Rectal smooth muscle tissue (tissue), 1 donor: ENCODE measurements at regions not wholly inside any gene's neighbourhood (a gene's known extent, or its start where the extent isn't known, plus 50 kb on each side); places are given as distances from the start of the nearest gene placed in this dataset.

Experiments used
- H3K27ac ChIP-seq: one replicate; pipeline ENCODE4 v1.7.0; 2013; ENCODE audit warnings: low read depth, low read length, inconsistent platforms
- H3K27me3 ChIP-seq: one replicate; pipeline ENCODE4 v1.7.0; 2013; ENCODE audit warnings: low read length; ENCODE audit not compliant: control insufficient read depth, insufficient read depth
- H3K36me3 ChIP-seq: one replicate; pipeline ENCODE4 v1.7.0; 2013; ENCODE audit warnings: low read length; ENCODE audit not compliant: control insufficient read depth, insufficient read depth
- H3K4me1 ChIP-seq: one replicate; pipeline ENCODE4 v1.7.0; 2013; ENCODE audit warnings: low read length; ENCODE audit not compliant: control insufficient read depth, insufficient read depth
- H3K4me3 ChIP-seq: one replicate; pipeline ENCODE4 v1.7.0; 2013; ENCODE audit warnings: low read length
- H3K9ac ChIP-seq: one replicate; pipeline ENCODE4 v1.7.0; 2013; ENCODE audit warnings: low read length

DNA sequence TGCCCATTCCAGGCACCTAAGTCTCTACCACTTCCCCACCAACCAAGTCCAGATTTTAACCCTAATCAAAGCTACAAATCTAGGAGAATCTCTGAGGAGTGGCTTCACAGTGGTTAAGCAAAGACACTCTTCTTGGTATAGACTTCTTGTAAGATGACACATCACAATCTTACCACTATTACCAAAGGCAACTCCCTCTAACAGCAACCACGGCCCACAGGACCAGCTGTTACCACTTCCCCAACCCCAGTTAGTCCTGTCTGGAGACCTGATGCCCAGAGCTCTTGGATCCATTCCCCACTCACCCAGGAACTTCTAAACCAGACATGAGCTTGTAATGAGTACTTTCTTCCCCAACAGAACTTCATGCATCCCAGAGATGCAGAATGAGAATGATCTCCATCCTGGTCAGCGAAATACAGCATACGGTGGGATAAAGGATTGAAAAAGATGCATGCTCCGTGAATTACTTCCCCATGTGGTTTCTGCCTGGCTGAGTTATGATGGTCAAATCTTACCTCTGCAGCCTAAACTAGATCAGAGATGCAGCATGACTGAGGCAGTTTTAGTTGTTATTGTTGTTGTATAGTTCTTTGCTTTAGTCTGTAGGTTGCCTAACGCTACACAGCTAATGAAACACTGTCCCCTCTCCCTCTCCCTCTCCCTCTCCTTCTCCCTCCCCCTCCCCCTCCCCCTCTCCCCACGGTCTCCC, 87.7 kb upstream of the FOXN3 start:
- Histone ChIP-seq H3K27ac (no peak overlapping the region), H3K27me3 (no peaks in the 10 kb centered on the region), H3K4me1 (no peaks in the 10 kb centered on the region), H3K4me3 (no peak overlapping the region), H3K36me3 (no peaks in the 10 kb centered on the region), H3K9ac (no peak overlapping the region)

DNA sequence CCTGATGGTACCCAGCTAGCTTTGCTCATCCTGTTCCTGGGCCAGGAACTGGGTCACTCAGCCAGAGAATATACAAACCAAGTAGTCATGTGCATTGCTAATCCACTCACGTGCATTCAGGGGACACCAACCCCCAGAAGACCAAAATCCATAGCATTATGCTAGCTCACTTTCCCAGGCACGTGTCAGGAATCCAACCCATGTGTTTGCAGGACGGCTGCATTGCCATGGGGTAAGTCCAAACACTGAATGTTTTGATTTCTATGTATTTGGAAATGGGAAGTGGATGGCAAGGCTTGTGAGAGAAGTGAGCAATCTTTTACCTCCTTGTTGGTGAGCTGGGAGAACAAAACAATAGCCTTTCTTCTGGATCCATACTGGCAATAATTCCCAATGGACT, 87.1 kb upstream of the FOXN3 start:
- H3K27me3 ChIP-seq: no peaks in the 10 kb centered on the region
- H3K4me3 ChIP-seq: no peak overlapping the region
- H3K27ac ChIP-seq: no peak overlapping the region
- no peaks in the 10 kb centered on the region for H3K36me3 ChIP-seq
- H3K9ac ChIP-seq: no peak overlapping the region
- no peaks in the 10 kb centered on the region for H3K4me1 ChIP-seq

DNA sequence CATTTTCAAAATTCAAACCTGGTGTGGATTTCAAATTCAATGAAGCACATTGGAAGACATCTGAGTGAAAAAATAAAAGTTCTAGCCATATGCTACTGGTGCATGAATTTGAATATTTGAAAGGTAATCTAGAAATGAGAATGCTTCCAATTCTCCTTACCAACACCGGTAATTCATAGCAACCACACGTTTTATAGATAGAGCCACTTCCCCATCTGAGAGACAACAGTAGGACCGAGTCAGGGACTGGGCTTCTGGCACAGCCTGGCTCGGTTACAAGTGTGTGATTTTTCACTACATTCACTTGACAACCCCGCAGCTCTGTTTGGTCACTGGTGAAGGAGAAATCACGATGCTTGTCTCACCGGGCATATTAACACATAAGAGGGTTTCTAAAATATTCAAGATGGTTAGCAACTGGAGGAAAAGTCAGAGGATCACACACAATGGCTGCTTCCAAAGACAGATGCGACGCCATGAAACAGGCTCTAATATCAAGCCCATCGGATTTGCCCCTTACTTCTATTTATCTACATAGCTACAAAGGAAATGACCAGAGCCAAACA, 86.5 kb upstream of the FOXN3 start:
- no peaks in the 10 kb centered on the region for H3K27me3 ChIP-seq
- H3K9ac ChIP-seq: no peak overlapping the region
- H3K27ac ChIP-seq: no peak overlapping the region
- no peaks in the 10 kb centered on the region for H3K36me3 ChIP-seq
- no peaks in the 10 kb centered on the region for H3K4me1 ChIP-seq
- no peak overlapping the region for H3K4me3 ChIP-seq

DNA sequence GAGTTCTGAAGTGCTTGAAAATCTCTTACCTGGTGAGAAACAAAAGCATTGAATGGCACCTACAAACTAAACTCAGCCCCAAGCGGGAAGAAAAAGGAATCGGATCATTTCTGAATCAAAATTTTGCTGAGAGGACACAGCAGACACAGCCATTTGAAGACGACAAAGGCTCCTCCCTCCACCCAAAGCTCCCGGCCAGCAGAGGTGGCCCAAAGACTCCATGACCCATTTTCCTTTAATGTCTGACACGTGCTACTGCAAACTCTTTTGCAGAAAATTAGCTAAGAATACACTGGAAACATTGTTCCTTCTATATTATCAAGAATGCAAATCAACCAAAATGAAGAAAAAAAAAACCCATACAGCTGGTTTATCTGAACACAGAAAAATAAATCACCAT, 85.9 kb upstream of the FOXN3 start:
- H3K4me3 ChIP-seq: no peak overlapping the region
- no peak overlapping the region for H3K27ac ChIP-seq
- H3K9ac ChIP-seq: no peak overlapping the region
- H3K36me3 ChIP-seq: no peaks in the 10 kb centered on the region
- H3K4me1 ChIP-seq: no peaks in the 10 kb centered on the region
- H3K27me3 ChIP-seq: no peaks in the 10 kb centered on the region

DNA sequence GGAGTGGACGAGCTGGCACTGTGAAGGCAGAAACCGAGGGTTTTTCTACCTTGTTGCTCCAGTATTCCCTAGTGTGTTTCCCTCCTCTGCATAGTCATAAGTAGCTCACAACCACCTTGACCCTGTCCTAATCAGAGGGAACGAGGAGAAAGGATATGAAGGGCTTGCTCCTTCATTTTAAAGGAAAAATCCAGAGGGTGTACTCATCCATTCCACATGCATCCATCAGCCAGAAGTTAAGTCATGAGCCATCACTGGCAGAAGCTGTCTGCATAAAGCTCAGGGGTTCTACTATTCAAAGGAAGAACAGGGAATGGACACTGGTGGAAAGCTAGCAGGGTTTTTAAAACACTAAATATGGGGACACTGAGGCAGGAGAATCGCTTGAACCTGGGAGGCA, 84.3 kb upstream of the FOXN3 start:
- H3K27me3 ChIP-seq: no peaks in the 10 kb centered on the region
- H3K4me1 ChIP-seq: no peaks in the 10 kb centered on the region

DNA sequence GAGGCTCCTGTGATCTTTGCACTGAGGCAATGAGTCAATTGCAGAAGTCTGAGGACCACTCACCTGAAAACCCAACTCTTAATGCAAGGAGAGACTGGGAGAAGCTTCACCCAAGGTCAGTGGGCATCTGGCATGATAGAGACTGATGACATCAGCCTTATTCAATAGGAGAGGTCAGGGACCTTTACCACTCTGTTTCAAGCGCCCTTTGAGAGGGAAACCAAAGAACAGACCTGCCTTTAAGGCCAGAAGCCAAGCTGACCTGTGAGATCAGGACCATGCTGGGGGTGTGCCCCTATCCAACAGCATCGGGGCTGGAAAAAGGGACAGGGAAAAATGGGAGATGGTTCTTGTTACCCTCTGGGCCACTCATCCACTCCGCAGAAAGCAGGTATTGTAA, 83.3 kb upstream of the FOXN3 start:
- no peaks in the 10 kb centered on the region for H3K27me3 ChIP-seq
- no peaks in the 10 kb centered on the region for H3K4me1 ChIP-seq
- no peak overlapping the region for H3K4me3 ChIP-seq
- no peak overlapping the region for H3K9ac ChIP-seq
- H3K36me3 ChIP-seq: no peaks in the 10 kb centered on the region
- H3K27ac ChIP-seq: no peak overlapping the region

More for the DNA sequence above, 84.3 kb upstream of the FOXN3 start:
- H3K36me3 ChIP-seq: no peaks in the 10 kb centered on the region
- H3K27ac ChIP-seq: no peak overlapping the region
- H3K4me3 ChIP-seq: no peak overlapping the region
- no peak overlapping the region for H3K9ac ChIP-seq

DNA sequence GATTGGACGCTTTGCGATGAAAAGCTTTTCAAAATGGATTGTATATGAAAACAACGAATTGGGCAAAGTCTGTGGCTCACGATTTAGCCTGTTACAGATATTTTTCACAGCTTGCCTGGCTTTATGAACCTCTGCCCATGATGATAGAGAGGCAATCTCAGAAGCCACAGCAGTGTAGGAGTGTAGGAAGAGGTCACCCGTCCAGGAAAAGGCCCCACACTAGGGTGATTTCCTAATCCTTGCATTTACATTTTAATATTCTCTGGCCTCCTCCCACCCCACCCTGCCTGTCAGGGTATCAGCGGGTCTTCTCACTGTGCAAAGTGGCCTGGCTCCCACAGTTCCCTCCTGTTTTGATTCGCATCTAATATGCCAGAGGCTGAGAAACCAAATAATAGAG, 81.8 kb upstream of the FOXN3 start:
- H3K4me1 ChIP-seq: no peaks in the 10 kb centered on the region
- no peak overlapping the region for H3K9ac ChIP-seq
- no peak overlapping the region for H3K4me3 ChIP-seq
- H3K36me3 ChIP-seq: no peaks in the 10 kb centered on the region
- no peak overlapping the region for H3K27ac ChIP-seq
- H3K27me3 ChIP-seq: no peaks in the 10 kb centered on the region

DNA sequence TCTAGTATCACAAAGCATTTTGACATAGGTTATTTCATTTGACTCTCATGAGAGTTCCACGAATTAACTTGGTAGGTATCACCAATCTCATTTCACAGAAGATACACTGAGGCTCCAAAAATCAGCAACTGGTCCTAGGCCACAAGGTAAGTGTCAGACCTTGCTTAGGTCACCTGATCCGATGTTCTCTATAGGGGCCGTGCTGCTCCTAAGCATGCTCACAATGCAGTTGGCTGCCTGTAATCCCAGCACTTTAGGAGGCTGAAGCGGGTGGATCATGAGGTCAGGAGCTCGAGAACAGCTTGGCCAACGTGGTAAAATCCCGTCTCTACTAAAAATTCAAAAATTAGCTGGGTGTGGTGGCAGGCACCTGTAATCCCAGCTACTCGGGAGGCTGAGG, 78.7 kb upstream of the FOXN3 start:
- Histone ChIP-seq H3K36me3 (no peaks in the 10 kb centered on the region), H3K27ac (no peak overlapping the region), H3K9ac (no peak overlapping the region), H3K27me3 (no peaks in the 10 kb centered on the region), H3K4me3 (no peak overlapping the region), H3K4me1 (peaks cover 3% of the 10 kb centered on the region)

DNA sequence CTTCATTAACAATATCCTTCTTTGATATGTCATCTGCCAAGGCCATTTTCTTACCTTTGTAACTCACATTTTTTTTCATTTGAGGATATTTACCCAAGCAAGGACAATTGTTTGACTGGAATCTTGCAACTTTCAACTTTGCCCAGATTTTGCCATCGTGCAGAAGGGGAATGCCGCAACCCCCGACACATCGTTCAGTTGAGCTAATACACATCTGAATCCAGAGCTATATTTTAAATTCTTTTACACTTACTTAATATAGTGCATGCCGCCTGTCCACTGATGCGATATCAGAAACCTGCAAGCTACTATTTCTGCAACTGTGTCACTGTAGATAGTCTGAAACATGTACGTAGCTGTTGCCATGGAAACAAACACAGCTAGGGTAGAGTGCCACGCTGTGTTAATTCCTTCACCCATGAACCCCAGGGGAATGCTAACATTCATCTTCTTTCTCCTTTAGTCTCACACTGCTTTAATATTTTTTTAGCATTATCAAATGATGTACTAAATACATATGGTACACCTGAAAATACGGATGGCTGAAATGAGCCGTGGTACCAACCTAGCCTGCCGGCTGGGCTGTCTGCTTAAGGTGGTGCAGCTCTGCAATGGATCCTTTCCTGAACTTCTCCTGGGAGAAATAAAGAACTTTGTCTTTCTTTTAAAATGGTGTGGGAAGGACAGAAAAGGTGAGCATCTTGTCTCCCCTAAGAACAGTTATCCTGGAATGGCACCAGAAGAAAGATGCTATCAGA, 77.0 kb upstream of the FOXN3 start:
- H3K9ac ChIP-seq: no peak overlapping the region
- H3K36me3 ChIP-seq: no peaks in the 10 kb centered on the region
- no peak overlapping the region for H3K27ac ChIP-seq
- no peaks in the 10 kb centered on the region for H3K27me3 ChIP-seq
- H3K4me1 ChIP-seq: peaks cover 3% of the 10 kb centered on the region
- no peak overlapping the region for H3K4me3 ChIP-seq

DNA sequence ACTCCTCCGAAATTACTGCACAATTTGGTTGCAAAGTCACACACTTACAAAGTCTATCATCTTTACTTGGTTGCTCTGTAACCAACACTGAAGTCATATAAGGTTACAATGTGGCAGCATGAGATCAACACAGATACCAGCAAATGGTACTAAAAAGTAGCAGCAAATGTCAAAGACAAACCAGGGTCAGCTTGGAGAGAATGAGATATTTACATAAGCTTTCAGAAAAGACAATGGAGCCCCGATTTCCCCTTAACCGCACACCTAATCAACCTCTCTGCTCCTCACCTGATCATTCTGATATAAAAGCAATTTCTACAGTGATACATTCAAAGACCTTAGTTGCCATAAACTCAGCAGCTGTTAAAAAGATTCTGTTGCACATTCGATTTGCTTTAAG, 76.4 kb upstream of the FOXN3 start:
- H3K27me3 ChIP-seq: no peaks in the 10 kb centered on the region
- H3K4me1 ChIP-seq: peaks cover 3% of the 10 kb centered on the region
- no peaks in the 10 kb centered on the region for H3K36me3 ChIP-seq
- no peak overlapping the region for H3K27ac ChIP-seq
- no peak overlapping the region for H3K4me3 ChIP-seq
- no peak overlapping the region for H3K9ac ChIP-seq

DNA sequence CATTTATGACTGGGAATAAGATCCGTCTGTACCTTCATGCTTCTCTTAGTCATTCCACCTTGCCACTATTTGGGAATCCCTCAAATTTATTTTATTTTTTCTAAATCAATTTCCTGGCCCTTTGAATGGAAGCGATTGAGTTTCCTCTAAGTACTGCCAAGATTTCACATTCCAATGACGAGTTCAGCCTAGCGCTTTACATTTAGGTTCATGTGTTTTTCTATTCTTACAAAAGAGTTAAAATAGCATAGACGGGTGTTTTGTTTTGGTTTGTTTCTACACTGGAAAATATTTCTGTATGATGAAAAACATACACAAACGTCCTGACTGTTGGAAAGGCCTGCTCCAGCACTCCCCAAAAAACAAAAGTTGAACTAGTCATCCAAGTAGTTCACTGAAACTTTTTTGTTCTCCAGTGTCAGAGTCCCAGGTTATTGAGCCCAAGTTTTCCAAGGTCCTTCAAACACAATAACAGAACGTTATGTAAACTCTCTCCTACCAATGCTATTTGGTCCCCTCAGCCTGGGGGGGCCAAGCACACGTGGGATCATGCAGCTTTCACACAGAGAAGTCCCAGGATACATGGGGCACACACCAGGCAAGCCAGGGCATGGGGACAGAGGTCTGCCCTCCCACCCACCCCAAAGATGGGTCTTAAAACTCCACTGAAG, 74.8 kb upstream of the FOXN3 start:
- no peaks in the 10 kb centered on the region for H3K27me3 ChIP-seq
- H3K9ac ChIP-seq: no peak overlapping the region
- no peak overlapping the region for H3K4me3 ChIP-seq
- no peak overlapping the region for H3K27ac ChIP-seq
- H3K4me1 ChIP-seq: peaks cover 3% of the 10 kb centered on the region
- H3K36me3 ChIP-seq: no peaks in the 10 kb centered on the region

DNA sequence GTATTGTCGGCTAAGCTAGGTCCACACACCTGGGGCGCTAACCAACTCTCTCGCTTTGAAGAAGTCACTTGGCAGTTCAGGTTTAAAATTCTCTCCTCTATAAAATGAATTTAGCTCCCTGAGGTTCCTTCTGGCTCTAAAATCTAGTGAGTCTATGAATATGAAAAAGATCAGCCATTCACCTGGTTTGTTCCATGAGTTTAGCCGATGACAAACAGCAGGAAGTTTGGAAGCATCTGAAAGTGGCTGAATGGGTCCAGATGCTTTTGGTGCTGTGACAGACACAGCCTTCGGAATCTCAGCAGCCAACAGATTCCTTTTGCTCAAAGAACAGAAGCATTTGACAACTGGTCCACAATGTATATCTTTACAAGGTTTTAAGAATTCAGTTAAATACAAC, 73.4 kb upstream of the FOXN3 start:
- H3K4me1 ChIP-seq: peaks cover 3% of the 10 kb centered on the region
- no peak overlapping the region for H3K4me3 ChIP-seq
- no peak overlapping the region for H3K27ac ChIP-seq
- no peak overlapping the region for H3K9ac ChIP-seq
- H3K27me3 ChIP-seq: no peaks in the 10 kb centered on the region
- H3K36me3 ChIP-seq: no peaks in the 10 kb centered on the region
